22Rv1 (cell line): ENCODE measurements at regions not wholly inside any gene's neighbourhood (a gene's known extent, or its start where the extent isn't known, plus 50 kb on each side); places are given as distances from the start of the nearest gene placed in this dataset.

Experiments
- H3K27ac ChIP-seq: fragments of 450-650 bp; 2 replicates; pipeline ENCODE4 v1.5.1; 2017
- CTCF ChIP-seq: fragments of 450-650 bp; IDR thresholded peaks from 2 replicates; pipeline ENCODE4 v1.5.1; 2017; ENCODE audit warnings: mild to moderate bottlenecking
- ZFX ChIP-seq: fragments of 450-650 bp; IDR thresholded peaks from 2 replicates; pipeline ENCODE4 v1.6.1; 2017; ENCODE audit warnings: antibody characterized with exemption, borderline replicate concordance

- TF ChIP-seq ZFX (no peak), CTCF (no peak)
- no peak overlapping the region for H3K27ac ChIP-seq
These were observed 126.0 kb downstream of the KCNJ2 start for GRCh38 chr17:70295329-70295728.

- H3K27ac ChIP-seq, result no peak overlapping the region
- no peak for TF ChIP-seq CTCF
- TF ChIP-seq ZFX, result no peak
These were observed 126.4 kb downstream of the KCNJ2 start for GRCh38 chr17:70295731-70296130.

GRCh38 chr17:70296456-70296855, 127.1 kb downstream of the KCNJ2 start:
- TF ChIP-seq CTCF (no peak), ZFX (no peak)
- H3K27ac ChIP-seq, result no peak overlapping the region

GRCh38 chr17:70297397-70297796, 128.1 kb downstream of the KCNJ2 start:
- no peak overlapping the region for H3K27ac ChIP-seq
- TF ChIP-seq CTCF, result no peak
- TF ChIP-seq ZFX, result no peak

GRCh38 chr17:70298929-70299531, 129.7 kb downstream of the KCNJ2 start:
- no peak overlapping the region for H3K27ac ChIP-seq
- TF ChIP-seq ZFX (no peak), CTCF (no peak)

- H3K27ac ChIP-seq, result no peak overlapping the region
- no peak for TF ChIP-seq CTCF
- TF ChIP-seq ZFX, result no peak
These were observed 138.3 kb downstream of the KCNJ2 start for GRCh38 chr17:70307430-70308225.

GRCh38 chr17:70308618-70309017, 139.3 kb downstream of the KCNJ2 start:
- H3K27ac ChIP-seq, result no peak overlapping the region
- no peak for TF ChIP-seq CTCF
- TF ChIP-seq ZFX, result no peak
